ENCODE measurements at regions not wholly inside any gene's neighbourhood (a gene's known extent, or its start where the extent isn't known, plus 50 kb on each side); places are given as distances from the start of the nearest gene placed in this dataset.

DNA sequence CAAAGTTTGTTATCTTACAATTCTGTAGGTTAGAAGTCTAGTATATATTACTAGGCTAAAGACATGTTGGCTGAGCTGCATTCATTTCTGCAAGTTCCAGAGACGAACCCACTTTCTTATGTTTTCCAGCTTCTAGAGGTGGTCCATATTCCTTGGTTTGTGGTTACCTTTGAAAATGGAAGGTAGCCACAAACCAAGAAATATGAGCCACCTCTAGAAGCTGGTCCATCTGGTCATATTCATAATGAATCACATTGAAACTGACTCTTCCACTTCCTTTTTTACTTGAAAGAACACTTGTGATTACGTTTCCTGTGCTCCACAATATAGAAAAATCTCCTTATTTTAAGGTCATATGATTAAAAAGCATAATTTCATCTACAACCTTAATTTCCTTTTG, 943.0 kb upstream of the PCDH9 start:
- no peak for TF ChIP-seq EZH2phosphoT487 (IDR thresholded peaks at IDR 0.05; ENCODE audit: low read length)
- TF ChIP-seq, protein P1, sequence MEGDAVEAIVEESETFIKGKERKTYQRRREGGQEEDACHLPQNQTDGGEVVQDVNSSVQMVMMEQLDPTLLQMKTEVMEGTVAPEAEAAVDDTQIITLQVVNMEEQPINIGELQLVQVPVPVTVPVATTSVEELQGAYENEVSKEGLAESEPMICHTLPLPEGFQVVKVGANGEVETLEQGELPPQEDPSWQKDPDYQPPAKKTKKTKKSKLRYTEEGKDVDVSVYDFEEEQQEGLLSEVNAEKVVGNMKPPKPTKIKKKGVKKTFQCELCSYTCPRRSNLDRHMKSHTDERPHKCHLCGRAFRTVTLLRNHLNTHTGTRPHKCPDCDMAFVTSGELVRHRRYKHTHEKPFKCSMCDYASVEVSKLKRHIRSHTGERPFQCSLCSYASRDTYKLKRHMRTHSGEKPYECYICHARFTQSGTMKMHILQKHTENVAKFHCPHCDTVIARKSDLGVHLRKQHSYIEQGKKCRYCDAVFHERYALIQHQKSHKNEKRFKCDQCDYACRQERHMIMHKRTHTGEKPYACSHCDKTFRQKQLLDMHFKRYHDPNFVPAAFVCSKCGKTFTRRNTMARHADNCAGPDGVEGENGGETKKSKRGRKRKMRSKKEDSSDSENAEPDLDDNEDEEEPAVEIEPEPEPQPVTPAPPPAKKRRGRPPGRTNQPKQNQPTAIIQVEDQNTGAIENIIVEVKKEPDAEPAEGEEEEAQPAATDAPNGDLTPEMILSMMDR (IDR thresholded peaks at IDR 0.05; ENCODE audit: low read length) = no peak
- no peak for TF ChIP-seq EZH2 (optimal IDR thresholded peaks at IDR 0.05; ENCODE audit: low read depth, low read length)
